GM21367 (cell line): ENCODE measurements at regions not wholly inside any gene's neighbourhood (a gene's known extent, or its start where the extent isn't known, plus 50 kb on each side); places are given as distances from the start of the nearest gene placed in this dataset.
"Not testable (repeated sequence)": the region's sequence is repeated elsewhere in the genome, so short reads cannot be mapped to it uniquely, and the experiment has no call there.

ENCODE experiments used
- ATAC-seq: cut with Tn5 transposase; IDR thresholded peaks from one replicate; pipeline ENCODE4 v1.9.1; 2021; ENCODE audit not compliant: unreplicated experiment

GRCh38 chr7:108627476-108628051 is 57.9 kb downstream of the DNAJB9 start:
- no peak for ATAC-seq

GRCh38 chr7:108628678-108629077 is 59.0 kb downstream of the DNAJB9 start:
- no peak for ATAC-seq

GRCh38 chr7:108629651-108630400 is 60.2 kb downstream of the DNAJB9 start:
- ATAC-seq: no peak

- no peak for ATAC-seq
Observed at GRCh38 chr7:108634036-108634435, 64.4 kb downstream of the DNAJB9 start.

- ATAC-seq: no peak
Observed at GRCh38 chr7:108634535-108634934, 64.9 kb downstream of the DNAJB9 start.

- no peak for ATAC-seq
Observed at GRCh38 chr7:108637049-108637621, 67.5 kb downstream of the DNAJB9 start.

GRCh38 chr7:108642126-108642525 is 72.5 kb downstream of the DNAJB9 start:
- ATAC-seq: no peak

GRCh38 chr7:108643136-108643535 is 73.5 kb downstream of the DNAJB9 start:
- ATAC-seq: no peak

- ATAC-seq: no peak
Observed at GRCh38 chr7:108648989-108649388, 79.3 kb downstream of the DNAJB9 start.

GRCh38 chr7:108650467-108650866 is 80.8 kb downstream of the DNAJB9 start:
- ATAC-seq: no peak

GRCh38 chr7:108652886-108653285 is 83.2 kb downstream of the DNAJB9 start:
- ATAC-seq: no peak

- ATAC-seq: no peak
Observed at GRCh38 chr7:108653526-108653925, 83.9 kb downstream of the DNAJB9 start.

- ATAC-seq: not testable (repeated sequence)
Observed at GRCh38 chr7:108657140-108657726, 87.6 kb downstream of the DNAJB9 start.

GRCh38 chr7:108659261-108659660 is 89.6 kb downstream of the DNAJB9 start:
- no peak for ATAC-seq

- no peak for ATAC-seq
Observed at GRCh38 chr7:108659867-108660266, 90.2 kb downstream of the DNAJB9 start.

GRCh38 chr7:108660465-108660864 is 90.8 kb downstream of the DNAJB9 start:
- ATAC-seq: no peak

- ATAC-seq: no peak
Observed at GRCh38 chr7:108662783-108663362, 93.2 kb downstream of the DNAJB9 start.

GRCh38 chr7:108663701-108664100 is 94.0 kb downstream of the DNAJB9 start:
- no peak for ATAC-seq

- ATAC-seq: no peak
Observed at GRCh38 chr7:108667216-108667615, 97.5 kb downstream of the DNAJB9 start.

- no peak for ATAC-seq
Observed at GRCh38 chr7:108669958-108670357, 100.3 kb downstream of the DNAJB9 start.

GRCh38 chr7:108673699-108674098 is 104.0 kb downstream of the DNAJB9 start:
- ATAC-seq: not testable (repeated sequence)

- no peak for ATAC-seq
Observed at GRCh38 chr7:108684629-108685028, 115.0 kb downstream of the DNAJB9 start.
